K562 (cell line): ENCODE measurements at regions not wholly inside any gene's neighbourhood (a gene's known extent, or its start where the extent isn't known, plus 50 kb on each side); places are given as distances from the start of the nearest gene placed in this dataset.
A peak's percentile ranks its signal among the peaks of the same experiment; 100 is the strongest.

Experiments used
- CC2D1A ChIP-seq: fragments of 450-650 bp; IDR thresholded peaks from 2 replicates; pipeline ENCODE4 v1.6.1; 2017; ENCODE audit warnings: mild to moderate bottlenecking
- ETV1 ChIP-seq: fragments of 450-650 bp; conservative IDR thresholded peaks from 2 replicates; pipeline ENCODE4 v1.6.1; 2016; ENCODE audit warnings: missing genetic modification characterization, control low read depth, low read depth, missing compliant biosample characterization
- HDAC8 ChIP-seq: fragments of 450-650 bp; IDR thresholded peaks from 2 replicates; pipeline ENCODE4 v1.6.1; 2016; ENCODE audit warnings: mild to moderate bottlenecking, missing genetic modification characterization, moderate library complexity, missing compliant biosample characterization
- MCM5 ChIP-seq: fragments of 450-650 bp; IDR thresholded peaks from 2 replicates; pipeline ENCODE4 v1.6.1; 2016; ENCODE audit warnings: low read depth
- RBM34 ChIP-seq: fragments of 200-400 bp; formaldehyde crosslinking; IDR thresholded peaks from 2 replicates; pipeline ENCODE4 v1.6.1; 2018; ENCODE audit warnings: low read length, borderline replicate concordance; ENCODE audit not compliant: insufficient read depth
- SMAD1 ChIP-seq: fragments of 150-350 bp; IDR thresholded peaks from 2 replicates; pipeline ENCODE4 v1.6.1; 2014; ENCODE audit warnings: low read length, low read depth; ENCODE audit not compliant: partially characterized antibody
- ZNF212 ChIP-seq: fragments of 450-650 bp; formaldehyde crosslinking; IDR thresholded peaks from 2 replicates; pipeline ENCODE4 v1.4.0; 2020; ENCODE audit warnings: mild to moderate bottlenecking
- ZNF445 ChIP-seq: fragments of 250-450 bp; sonication (Bioruptor Pico); IDR thresholded peaks from 2 replicates; pipeline ENCODE4 v1.4.0; 2020; ENCODE audit warnings: low read depth, mild to moderate bottlenecking, moderate library complexity
- ZNF75A ChIP-seq: fragments of 450-650 bp; formaldehyde crosslinking; IDR thresholded peaks from 2 replicates; pipeline ENCODE4 v1.4.0; 2020; ENCODE audit warnings: mild to moderate bottlenecking
- TF ChIP-seq, protein P1 (sequence below), 2 experiments: fragments of 250-450 bp in 1 of 2; fragments of 450-650 bp in 1 of 2; sonication (Bioruptor Pico) in 1 of 2; IDR thresholded peaks; 2 replicates each; pipeline versions ENCODE4 v1.6.1 to v1.8.0; 2016 to 2021; ENCODE audit warnings: mild to moderate bottlenecking in 2 of 2, moderate library complexity in 2 of 2, missing compliant biosample characterization in 1 of 2, missing genetic modification characterization in 1 of 2
- TF ChIP-seq, protein P2 (sequence below): sonication (generic); formaldehyde crosslinking; IDR thresholded peaks from 2 replicates; pipeline ENCODE4 v1.9.0; 2022; ENCODE audit warnings: mild to moderate bottlenecking, missing genetic modification reagents
- TF ChIP-seq, protein P3 (sequence below): fragments of 450-650 bp; formaldehyde crosslinking; IDR thresholded peaks from 2 replicates; pipeline ENCODE4 v1.4.0; 2020; ENCODE audit warnings: mild to moderate bottlenecking, moderate library complexity
- TF ChIP-seq, protein P4 (sequence below), 2 experiments: IDR thresholded peaks; 2 replicates each; pipeline ENCODE4 v1.6.1; 2012; ENCODE audit warnings: improper control_type of control experiment in 2 of 2, low read depth in 2 of 2, low read length in 2 of 2, borderline replicate concordance in 1 of 2
- TF ChIP-seq, protein P5 (sequence below): sonication (generic); formaldehyde crosslinking; IDR thresholded peaks from 2 replicates; pipeline ENCODE4 v1.8.0; 2022; ENCODE audit warnings: mild to moderate bottlenecking, missing genetic modification reagents
- TF ChIP-seq, protein P6 (sequence below), 2 experiments: IDR thresholded peaks; 2 replicates each; pipeline ENCODE4 v1.6.1; 2011; ENCODE audit warnings: borderline replicate concordance in 1 of 2, control low read depth in 1 of 2, low read depth in 1 of 2, low read length in 1 of 2, mild to moderate bottlenecking in 1 of 2, mixed read lengths in 1 of 2, moderate library complexity in 1 of 2; ENCODE audit not compliant: insufficient read depth in 1 of 2, insufficient read length in 1 of 2, poor library complexity in 1 of 2, severe bottlenecking in 1 of 2; ENCODE audit errors: extremely low read depth in 1 of 2

DNA sequence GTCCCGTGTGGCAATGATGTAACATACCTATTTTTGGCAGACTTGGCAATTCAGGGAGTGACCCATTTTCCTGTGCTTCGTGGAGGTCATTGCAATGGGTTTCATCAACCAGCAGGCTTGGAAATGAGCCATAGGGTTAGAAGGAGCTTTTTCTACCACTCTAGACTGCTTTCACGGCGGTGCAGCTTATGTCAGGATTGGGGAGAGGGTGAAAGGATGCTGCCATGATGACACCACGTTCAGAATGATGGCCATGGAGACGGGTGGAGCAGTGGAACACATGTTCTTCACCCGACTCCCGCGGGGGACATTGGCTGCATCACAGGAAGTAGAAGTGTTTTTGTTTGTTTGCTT lies 220.2 kb downstream of the EMX2 start (continued):
- no peak for TF ChIP-seq ZNF212 (CRISPR knock-in tag)
- no peak for TF ChIP-seq SMAD1
- TF ChIP-seq, protein P1, sequence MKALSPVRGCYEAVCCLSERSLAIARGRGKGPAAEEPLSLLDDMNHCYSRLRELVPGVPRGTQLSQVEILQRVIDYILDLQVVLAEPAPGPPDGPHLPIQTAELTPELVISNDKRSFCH (CRISPR knock-in tag; IDR thresholded peaks at IDR 0.05), result no peak
- TF ChIP-seq, protein P1 (tag; IDR thresholded peaks at IDR 0.05), result no peak
- TF ChIP-seq, protein P2, sequence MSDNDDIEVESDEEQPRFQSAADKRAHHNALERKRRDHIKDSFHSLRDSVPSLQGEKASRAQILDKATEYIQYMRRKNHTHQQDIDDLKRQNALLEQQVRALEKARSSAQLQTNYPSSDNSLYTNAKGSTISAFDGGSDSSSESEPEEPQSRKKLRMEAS, result no peak
- TF ChIP-seq, protein P3, sequence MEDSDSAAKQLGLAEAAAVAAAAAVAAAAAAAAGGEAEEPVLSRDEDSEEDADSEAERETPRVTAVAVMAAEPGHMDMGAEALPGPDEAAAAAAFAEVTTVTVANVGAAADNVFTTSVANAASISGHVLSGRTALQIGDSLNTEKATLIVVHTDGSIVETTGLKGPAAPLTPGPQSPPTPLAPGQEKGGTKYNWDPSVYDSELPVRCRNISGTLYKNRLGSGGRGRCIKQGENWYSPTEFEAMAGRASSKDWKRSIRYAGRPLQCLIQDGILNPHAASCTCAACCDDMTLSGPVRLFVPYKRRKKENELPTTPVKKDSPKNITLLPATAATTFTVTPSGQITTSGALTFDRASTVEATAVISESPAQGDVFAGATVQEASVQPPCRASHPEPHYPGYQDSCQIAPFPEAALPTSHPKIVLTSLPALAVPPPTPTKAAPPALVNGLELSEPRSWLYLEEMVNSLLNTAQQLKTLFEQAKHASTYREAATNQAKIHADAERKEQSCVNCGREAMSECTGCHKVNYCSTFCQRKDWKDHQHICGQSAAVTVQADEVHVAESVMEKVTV (CRISPR knock-in tag), result no peak
- peak; percentile 45; the same call in 1 of the 2 replicates for TF ChIP-seq ETV1 (tag)
- TF ChIP-seq, protein P4, sequence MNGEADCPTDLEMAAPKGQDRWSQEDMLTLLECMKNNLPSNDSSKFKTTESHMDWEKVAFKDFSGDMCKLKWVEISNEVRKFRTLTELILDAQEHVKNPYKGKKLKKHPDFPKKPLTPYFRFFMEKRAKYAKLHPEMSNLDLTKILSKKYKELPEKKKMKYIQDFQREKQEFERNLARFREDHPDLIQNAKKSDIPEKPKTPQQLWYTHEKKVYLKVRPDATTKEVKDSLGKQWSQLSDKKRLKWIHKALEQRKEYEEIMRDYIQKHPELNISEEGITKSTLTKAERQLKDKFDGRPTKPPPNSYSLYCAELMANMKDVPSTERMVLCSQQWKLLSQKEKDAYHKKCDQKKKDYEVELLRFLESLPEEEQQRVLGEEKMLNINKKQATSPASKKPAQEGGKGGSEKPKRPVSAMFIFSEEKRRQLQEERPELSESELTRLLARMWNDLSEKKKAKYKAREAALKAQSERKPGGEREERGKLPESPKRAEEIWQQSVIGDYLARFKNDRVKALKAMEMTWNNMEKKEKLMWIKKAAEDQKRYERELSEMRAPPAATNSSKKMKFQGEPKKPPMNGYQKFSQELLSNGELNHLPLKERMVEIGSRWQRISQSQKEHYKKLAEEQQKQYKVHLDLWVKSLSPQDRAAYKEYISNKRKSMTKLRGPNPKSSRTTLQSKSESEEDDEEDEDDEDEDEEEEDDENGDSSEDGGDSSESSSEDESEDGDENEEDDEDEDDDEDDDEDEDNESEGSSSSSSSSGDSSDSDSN (IDR thresholded peaks at IDR 0.05; ENCODE audit: borderline replicate concordance in 1 of 2, low read depth in 2 of 2, low read length in 2 of 2), result no peak
- TF ChIP-seq MCM5, result no peak
- TF ChIP-seq, protein P5, sequence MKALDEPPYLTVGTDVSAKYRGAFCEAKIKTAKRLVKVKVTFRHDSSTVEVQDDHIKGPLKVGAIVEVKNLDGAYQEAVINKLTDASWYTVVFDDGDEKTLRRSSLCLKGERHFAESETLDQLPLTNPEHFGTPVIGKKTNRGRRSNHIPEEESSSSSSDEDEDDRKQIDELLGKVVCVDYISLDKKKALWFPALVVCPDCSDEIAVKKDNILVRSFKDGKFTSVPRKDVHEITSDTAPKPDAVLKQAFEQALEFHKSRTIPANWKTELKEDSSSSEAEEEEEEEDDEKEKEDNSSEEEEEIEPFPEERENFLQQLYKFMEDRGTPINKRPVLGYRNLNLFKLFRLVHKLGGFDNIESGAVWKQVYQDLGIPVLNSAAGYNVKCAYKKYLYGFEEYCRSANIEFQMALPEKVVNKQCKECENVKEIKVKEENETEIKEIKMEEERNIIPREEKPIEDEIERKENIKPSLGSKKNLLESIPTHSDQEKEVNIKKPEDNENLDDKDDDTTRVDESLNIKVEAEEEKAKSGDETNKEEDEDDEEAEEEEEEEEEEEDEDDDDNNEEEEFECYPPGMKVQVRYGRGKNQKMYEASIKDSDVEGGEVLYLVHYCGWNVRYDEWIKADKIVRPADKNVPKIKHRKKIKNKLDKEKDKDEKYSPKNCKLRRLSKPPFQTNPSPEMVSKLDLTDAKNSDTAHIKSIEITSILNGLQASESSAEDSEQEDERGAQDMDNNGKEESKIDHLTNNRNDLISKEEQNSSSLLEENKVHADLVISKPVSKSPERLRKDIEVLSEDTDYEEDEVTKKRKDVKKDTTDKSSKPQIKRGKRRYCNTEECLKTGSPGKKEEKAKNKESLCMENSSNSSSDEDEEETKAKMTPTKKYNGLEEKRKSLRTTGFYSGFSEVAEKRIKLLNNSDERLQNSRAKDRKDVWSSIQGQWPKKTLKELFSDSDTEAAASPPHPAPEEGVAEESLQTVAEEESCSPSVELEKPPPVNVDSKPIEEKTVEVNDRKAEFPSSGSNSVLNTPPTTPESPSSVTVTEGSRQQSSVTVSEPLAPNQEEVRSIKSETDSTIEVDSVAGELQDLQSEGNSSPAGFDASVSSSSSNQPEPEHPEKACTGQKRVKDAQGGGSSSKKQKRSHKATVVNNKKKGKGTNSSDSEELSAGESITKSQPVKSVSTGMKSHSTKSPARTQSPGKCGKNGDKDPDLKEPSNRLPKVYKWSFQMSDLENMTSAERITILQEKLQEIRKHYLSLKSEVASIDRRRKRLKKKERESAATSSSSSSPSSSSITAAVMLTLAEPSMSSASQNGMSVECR (CRISPR knock-in tag), result no peak
- no peak for TF ChIP-seq ZNF445 (CRISPR knock-in tag)
- 0 out of 2 replicates have a peak, but pooled peaks have one; percentile 47 for TF ChIP-seq HDAC8 (tag)
- no peak for TF ChIP-seq CC2D1A
- no peak for TF ChIP-seq RBM34
- TF ChIP-seq, protein P6, sequence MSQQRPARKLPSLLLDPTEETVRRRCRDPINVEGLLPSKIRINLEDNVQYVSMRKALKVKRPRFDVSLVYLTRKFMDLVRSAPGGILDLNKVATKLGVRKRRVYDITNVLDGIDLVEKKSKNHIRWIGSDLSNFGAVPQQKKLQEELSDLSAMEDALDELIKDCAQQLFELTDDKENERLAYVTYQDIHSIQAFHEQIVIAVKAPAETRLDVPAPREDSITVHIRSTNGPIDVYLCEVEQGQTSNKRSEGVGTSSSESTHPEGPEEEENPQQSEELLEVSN (IDR thresholded peaks at IDR 0.05; ENCODE audit: borderline replicate concordance in 1 of 2, extremely low read depth in 1 of 2, insufficient read depth in 1 of 2, insufficient read length in 1 of 2, low read depth in 1 of 2, low read length in 1 of 2, poor library complexity in 1 of 2, severe bottlenecking in 1 of 2), result no peak
- no peak for TF ChIP-seq ZNF75A (CRISPR knock-in tag)
